B cell (primary cell): ENCODE measurements at regions not wholly inside any gene's neighbourhood (a gene's known extent, or its start where the extent isn't known, plus 50 kb on each side); places are given as distances from the start of the nearest gene placed in this dataset.

Experiments used
- EZH2 ChIP-seq: IDR thresholded peaks from 2 replicates; pipeline ENCODE4 v1.6.1; 2012; ENCODE audit warnings: borderline replicate concordance, low read depth, mild to moderate bottlenecking, moderate library complexity, low read length; ENCODE audit not compliant: insufficient read depth, poor library complexity, severe bottlenecking
- TF ChIP-seq, protein P1 (sequence below): fragments of 200-600 bp; IDR thresholded peaks from one replicate; pipeline ENCODE4 v1.8.0; 2022; ENCODE audit warnings: antibody characterized with exemption, mild to moderate bottlenecking

GRCh38 chr21:16942703-16943102, 570.1 kb upstream of the CXADR start:
- TF ChIP-seq, protein P1, sequence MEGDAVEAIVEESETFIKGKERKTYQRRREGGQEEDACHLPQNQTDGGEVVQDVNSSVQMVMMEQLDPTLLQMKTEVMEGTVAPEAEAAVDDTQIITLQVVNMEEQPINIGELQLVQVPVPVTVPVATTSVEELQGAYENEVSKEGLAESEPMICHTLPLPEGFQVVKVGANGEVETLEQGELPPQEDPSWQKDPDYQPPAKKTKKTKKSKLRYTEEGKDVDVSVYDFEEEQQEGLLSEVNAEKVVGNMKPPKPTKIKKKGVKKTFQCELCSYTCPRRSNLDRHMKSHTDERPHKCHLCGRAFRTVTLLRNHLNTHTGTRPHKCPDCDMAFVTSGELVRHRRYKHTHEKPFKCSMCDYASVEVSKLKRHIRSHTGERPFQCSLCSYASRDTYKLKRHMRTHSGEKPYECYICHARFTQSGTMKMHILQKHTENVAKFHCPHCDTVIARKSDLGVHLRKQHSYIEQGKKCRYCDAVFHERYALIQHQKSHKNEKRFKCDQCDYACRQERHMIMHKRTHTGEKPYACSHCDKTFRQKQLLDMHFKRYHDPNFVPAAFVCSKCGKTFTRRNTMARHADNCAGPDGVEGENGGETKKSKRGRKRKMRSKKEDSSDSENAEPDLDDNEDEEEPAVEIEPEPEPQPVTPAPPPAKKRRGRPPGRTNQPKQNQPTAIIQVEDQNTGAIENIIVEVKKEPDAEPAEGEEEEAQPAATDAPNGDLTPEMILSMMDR = no peak
- no peak for TF ChIP-seq EZH2
